RCC 7860 (cell line): ENCODE measurements at regions not wholly inside any gene's neighbourhood (a gene's known extent, or its start where the extent isn't known, plus 50 kb on each side); places are given as distances from the start of the nearest gene placed in this dataset.
A peak's percentile ranks its signal among the peaks of the same experiment; 100 is the strongest.
"Not testable (repeated sequence)": the region's sequence is repeated elsewhere in the genome, so short reads cannot be mapped to it uniquely, and the experiment has no call there.

Source experiments
- DNase-seq: peaks from one replicate; pipeline ENCODE4 v3.0.0-alpha.2; 2015; ENCODE audit warnings: low spot score
- FAIRE-seq: peaks from 2 replicates; lab custom pipeline; 2012; peaks lifted over from hg19 to GRCh38; lab: Jason Lieb, UNC

- peak; percentile 78 for FAIRE-seq
Observed at GRCh38 chr2:116489944-116490343, 1324.5 kb upstream of the DDX18 start.

GRCh38 chr2:116490511-116491145, 1323.9 kb upstream of the DDX18 start:
- FAIRE-seq = peak; percentile 92
- peak; percentile 87 for DNase-seq

More at GRCh38 chr2:116489944-116490343, 1324.5 kb upstream of the DDX18 start:
- DNase-seq = peak; percentile 31

GRCh38 chr2:116491292-116491691, 1323.2 kb upstream of the DDX18 start:
- DNase-seq (peak; percentile 84), FAIRE-seq (peak; percentile 54)

GRCh38 chr2:116499389-116499788, 1315.1 kb upstream of the DDX18 start:
- DNase-seq (no peak), FAIRE-seq (no peak)

- peak; percentile 9 for DNase-seq
- FAIRE-seq = no peak
Observed at GRCh38 chr2:116510117-116510671, 1304.3 kb upstream of the DDX18 start.

- FAIRE-seq (no peak), DNase-seq (peak; percentile 23)
Observed at GRCh38 chr2:116511426-116511825, 1303.1 kb upstream of the DDX18 start.

GRCh38 chr2:116513991-116514390, 1300.5 kb upstream of the DDX18 start:
- DNase-seq = no peak
- FAIRE-seq = no peak

- FAIRE-seq = no peak
- no peak for DNase-seq
Observed at GRCh38 chr2:116517936-116518335, 1296.6 kb upstream of the DDX18 start.

- no peak for DNase-seq
- no peak for FAIRE-seq
Observed at GRCh38 chr2:116537811-116538210, 1276.7 kb upstream of the DDX18 start.

GRCh38 chr2:116545286-116546068, 1269.0 kb upstream of the DDX18 start:
- DNase-seq (no peak), FAIRE-seq (no peak)

- DNase-seq, FAIRE-seq: not testable (repeated sequence)
Observed at GRCh38 chr2:116552738-116553419, 1261.6 kb upstream of the DDX18 start.

- DNase-seq (no peak), FAIRE-seq (no peak)
Observed at GRCh38 chr2:116580209-116580608, 1234.3 kb upstream of the DDX18 start.

- DNase-seq = no peak
- no peak for FAIRE-seq
Observed at GRCh38 chr2:116582850-116583249, 1231.6 kb upstream of the DDX18 start.

- FAIRE-seq = no peak
- no peak for DNase-seq
Observed at GRCh38 chr2:116585669-116586327, 1228.7 kb upstream of the DDX18 start.

GRCh38 chr2:116586328-116586689, 1228.2 kb upstream of the DDX18 start:
- FAIRE-seq (no peak), DNase-seq (no peak)
